Umbilical cord (tissue), 1 donor: ENCODE measurements at regions not wholly inside any gene's neighbourhood (a gene's known extent, or its start where the extent isn't known, plus 50 kb on each side); places are given as distances from the start of the nearest gene placed in this dataset.
"Not testable (repeated sequence)": the region's sequence is repeated elsewhere in the genome, so short reads cannot be mapped to it uniquely, and the experiment has no call there.

Source experiments
- DNase-seq: peaks from one replicate; pipeline ENCODE4 v3.0.0-alpha.2; 2015; ENCODE audit warnings: low spot score

DNA sequence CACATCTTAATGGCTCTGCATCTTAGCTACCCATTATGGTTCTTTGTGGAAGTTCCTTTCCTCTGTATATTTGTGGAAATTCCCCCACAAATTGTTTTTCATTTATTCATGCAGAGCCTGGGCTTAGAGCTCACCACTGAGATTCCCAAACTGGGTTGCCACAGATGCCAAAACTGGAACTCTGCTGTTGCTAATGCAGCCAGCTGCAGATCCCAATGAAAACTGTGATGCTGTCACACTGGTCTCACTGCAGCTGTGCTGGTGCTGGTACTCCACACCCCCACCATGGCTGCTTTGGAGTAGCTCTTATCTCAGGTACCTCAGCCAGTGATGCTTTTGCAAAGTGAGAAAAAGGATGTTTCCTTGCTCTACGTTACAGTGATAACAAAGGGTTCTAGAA, 87.7 kb downstream of the DCK start:
- no peak for DNase-seq

- no peak for DNase-seq
Observed at GRCh38 chr4:71093745-71094144, 100.3 kb downstream of the DCK start.

GRCh38 chr4:71094201-71094600, 100.8 kb downstream of the DCK start:
- DNase-seq, result no peak

DNA sequence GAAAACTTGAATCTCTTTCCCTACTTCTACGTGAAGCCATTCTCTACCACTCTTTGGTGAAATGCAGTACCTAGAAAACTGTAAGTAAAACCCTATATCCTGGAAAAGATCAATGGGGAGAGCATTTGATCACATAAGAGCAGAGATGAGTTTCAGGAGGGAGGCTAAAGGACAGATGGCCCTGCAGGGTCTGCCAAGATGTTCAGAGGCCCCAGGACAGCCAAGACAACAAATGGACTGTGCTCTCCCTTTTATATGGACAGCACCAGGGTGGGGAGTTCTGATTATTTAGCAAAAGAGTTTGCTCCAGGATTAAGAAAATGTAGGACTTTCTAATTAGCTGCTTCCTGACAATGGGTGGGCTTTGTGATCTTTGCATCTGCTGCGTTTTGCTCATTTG, 101.7 kb downstream of the DCK start:
- DNase-seq, result no peak

DNA sequence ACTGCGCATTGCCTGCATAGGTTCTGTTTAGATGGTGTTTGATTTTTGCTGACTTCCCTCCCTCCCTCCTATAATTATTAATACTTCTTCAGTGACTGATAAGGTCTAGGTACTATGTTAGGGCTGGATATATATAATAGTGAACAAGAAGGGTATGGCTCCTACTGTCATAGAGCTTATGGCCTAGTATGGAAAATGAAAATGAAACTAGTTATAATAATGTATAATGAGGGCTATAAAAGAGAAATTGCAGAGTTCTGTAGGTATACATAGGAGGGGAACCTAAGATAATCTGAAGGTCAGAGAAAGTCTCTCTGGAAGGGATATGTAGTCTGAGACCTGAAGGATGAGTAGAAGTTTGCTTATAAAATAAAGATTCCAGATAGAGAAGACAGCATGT, 102.1 kb downstream of the DCK start:
- no peak for DNase-seq

DNA sequence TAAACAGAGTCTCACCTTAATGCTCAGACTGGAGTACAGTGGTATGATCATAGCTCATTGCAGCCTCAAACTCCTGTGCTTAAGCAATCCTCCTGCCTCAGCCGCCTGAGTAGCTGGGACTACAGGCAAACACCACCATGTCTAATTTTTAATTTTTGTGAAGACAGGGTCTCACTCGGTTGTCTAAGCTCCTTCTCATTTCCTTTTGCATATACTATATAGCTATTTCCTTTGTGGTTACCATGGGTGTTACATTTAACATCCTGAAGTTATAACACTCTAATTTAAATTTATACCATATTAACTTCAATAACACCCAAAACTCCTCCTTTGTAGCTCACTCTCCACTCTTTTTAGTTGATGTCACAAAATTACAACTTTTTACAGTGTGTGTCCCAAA, 114.3 kb downstream of the DCK start:
- DNase-seq, result no peak

DNA sequence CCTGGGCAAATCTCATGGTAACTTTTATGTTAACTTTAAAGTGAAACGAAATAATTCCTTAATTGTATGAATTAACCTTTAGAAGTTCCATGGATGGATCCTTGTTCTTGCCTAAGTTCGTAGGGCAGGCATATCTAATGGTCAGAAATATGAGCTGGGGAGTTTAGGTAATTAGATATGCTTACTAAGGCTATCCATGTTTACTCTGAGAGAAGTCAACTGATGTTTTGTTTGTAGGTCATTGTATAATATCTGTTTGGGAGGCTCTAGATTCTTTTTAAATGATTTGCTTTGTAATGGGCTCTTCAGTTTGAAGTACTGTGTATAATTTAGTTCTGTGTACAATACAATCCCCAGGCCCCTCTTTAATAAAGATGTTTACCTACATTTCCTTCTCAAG, 117.0 kb downstream of the DCK start:
- DNase-seq, result no peak

DNA sequence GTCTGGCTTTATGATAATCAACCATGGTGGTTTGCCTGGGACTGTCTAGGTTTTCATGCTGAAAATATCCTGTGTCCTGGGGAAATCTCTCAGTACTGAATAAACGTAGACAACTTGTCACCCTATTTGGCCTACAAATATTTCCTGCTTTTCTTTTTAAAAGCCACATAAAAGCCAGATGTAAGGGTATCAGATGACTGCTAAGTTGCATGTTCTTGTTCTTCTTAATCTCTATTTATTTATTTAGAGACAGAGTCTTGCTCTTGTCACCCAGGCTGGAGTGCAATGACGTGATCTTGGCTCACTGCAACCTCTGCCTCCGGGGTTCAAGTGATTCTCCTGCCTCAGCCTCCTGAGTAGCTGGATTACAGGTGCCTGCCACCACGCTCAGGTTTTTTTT, 117.7 kb downstream of the DCK start:
- not testable (repeated sequence) for DNase-seq

DNA sequence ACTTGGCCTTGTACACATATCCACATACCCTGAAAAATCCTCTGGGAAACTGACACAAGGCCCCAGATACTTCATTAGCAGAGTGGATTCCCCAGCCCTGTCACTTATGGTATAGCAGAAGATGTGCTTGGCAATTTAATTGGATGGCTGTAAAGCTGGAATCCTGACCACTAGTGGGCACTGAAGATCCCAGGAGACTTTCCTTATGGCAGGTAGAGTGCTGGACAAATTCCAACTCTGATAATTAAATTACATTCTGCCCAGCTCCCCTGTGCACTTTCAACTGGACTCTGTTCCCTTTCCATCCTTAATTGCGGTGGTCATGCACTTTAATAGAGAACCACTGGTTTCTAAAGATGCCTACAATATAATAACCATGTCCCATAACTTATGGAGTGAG, 119.8 kb downstream of the DCK start:
- no peak for DNase-seq

- DNase-seq, result no peak
Observed at GRCh38 chr4:71120831-71121524, 127.5 kb downstream of the DCK start.

- DNase-seq, result no peak
Observed at GRCh38 chr4:71123951-71124350, 130.5 kb downstream of the DCK start.

- DNase-seq, result no peak
Observed at GRCh38 chr4:71125137-71125536, 131.7 kb downstream of the DCK start.

DNA sequence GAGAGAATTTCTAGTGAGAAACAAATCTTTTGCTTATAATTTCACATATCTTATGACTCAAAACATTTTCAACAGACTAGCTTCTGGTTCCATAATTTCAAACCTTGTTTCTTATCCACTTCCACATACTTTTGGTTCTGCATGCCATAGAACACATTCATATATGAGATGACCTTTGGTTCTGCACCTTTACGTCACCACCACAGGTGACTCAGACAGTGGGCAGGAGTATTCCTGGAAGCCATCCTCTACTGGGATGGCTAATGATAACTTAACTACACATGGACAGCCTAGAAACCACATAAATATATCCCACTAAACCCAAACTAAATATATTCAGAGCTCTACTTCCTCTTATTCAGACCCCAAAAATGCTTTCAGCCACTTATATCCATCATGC, 133.3 kb downstream of the DCK start:
- DNase-seq, result no peak

DNA sequence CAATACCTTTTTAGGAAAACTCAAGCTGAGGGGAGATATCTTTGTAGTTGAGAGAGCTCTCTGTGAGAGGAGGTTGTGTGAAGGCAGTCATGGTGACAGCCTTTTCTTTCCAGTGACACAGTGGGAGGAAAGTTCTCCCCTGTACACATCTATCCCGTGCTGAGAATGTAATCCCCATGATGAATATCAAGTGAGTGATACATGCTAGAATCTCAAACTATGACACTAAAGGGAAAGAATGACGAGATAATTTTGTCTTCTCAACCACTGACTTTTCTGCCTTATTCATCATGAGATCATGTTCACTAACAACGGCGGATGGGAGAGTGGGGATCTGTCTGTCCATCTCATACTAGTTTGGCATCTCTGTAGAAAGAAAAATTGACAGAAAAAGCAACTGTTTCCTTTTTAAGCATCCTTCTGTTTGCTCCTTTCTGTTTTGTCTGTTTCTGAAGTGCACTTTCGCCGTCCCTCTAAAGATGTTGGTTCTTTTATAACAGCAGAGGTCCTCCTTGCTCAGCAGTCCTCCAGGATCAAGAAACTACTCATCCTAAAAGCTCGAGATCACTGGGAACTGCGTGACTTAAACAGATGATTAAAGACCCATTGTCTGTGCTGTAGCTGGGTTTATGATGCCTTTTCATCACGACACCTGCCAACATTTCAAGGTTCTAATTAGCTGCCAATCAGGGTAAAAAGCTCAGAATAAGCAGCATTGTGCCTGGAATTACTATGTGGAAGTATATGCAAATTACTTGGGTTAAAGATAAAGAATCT, 137.6 kb downstream of the DCK start:
- DNase-seq, result peak; percentile 56

DNA sequence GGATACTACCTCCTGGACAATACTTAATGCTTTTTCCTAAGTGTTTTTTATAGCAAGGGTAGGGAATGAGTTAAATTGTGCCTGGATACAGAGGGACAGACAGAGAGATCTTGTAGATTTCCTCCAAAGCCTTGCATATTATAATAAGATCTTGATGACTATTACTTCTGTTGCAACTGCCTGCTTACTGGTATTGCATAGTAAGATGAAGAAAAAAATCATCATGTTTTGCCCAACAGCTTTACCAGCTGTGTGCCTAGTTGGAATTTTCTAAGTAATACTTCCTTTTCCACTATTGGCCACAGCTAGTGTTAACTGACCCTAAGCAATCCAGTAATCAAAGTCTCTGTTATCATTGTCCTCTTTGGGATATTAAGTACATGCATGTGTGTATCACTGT, 139.0 kb downstream of the DCK start:
- DNase-seq, result no peak

DNA sequence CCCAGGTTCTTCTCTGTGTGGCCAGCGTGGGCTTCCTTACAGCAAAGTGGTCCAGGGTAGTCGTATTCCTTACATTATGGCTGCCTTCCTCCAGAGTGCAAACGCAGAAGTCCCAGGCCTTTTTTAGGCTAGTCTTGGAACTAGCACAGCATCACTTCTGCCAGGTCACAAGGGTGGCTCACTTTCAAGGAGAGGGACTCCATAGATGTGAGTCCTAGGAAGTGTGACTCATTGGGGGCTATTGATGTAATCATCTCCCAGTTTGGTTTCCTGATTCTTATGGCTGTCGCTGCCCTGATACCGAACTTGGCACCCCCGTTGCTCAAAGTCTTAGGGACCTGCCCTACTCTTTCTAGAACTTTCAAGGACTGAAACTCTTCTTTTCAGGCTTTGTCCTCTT, 140.0 kb downstream of the DCK start:
- no peak for DNase-seq

- no peak for DNase-seq
Observed at GRCh38 chr4:71136071-71136470, 142.6 kb downstream of the DCK start.

DNA sequence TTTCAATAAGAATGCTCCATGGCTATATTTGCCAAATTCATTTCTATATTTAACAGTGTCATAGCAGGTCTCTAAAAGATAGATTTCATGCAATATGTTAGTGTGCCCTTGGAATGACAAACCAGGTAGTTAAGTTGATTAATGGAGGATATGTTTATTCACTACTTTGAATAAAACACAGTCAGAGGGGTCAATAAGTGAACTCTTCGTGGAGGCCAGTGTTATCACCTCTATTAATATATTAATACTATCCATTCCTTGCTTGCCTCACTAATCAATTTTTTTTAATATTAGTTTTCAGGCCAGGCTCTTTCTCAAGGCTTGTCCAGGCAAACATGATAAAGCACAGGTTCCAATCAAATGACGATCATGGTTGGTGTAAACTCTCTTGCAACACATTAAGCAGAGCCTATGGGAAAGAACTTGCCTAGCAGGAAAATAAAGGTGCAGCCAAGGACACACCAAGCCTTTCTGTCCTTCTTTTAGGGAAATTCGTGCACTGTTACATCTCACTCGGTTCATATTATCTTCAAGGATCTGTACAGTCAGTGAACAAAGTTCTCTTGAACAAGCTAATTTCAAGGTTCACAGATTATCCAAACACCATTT, 144.7 kb downstream of the DCK start:
- DNase-seq, result no peak

- no peak for DNase-seq
Observed at GRCh38 chr4:71140563-71140962, 147.1 kb downstream of the DCK start.

GRCh38 chr4:71141125-71141524, 147.7 kb downstream of the DCK start:
- no peak for DNase-seq

DNA sequence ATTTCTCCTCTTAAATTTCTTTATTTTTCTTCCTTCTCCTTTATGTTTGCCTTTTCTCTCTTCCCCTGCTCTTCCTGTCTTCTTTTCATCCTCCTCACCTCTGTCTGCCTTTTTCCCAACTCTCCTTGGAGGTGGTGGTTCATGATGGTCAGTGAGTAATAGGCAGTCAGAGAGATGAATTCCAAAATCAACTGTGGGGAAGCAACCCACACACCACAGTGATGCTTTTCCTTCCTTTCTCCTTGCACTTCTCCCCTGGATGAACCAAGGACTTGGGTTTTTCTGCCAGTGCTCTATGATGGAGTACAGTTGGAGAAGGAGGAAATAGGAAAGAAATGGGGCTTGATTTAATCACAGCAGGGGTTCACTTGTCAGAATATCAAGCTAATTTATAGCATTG, 153.8 kb downstream of the DCK start:
- DNase-seq, result no peak

- no peak for DNase-seq
Observed at GRCh38 chr4:71148545-71148944, 155.1 kb downstream of the DCK start.

DNA sequence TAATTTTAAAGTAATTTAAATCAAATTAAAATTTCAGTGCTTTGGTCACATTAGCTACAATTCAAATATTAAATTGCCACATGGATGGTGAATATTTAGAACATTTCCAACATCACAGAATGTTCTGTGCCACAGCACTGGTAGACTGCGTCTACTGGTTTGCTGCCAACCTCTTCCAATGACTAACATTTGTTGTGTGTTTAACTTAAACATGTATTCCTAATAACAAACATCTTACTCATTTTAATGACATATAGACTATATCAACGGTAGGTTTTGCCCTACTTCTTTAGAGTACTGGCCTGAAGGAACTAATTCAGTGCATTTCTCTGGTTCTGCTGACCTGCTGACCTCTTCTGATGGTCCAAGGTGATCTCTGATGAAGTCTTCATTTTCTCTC, 157.6 kb downstream of the DCK start:
- DNase-seq, result no peak
